UCSD-AML1 (cell line): ENCODE measurements at regions not wholly inside any gene's neighbourhood (a gene's known extent, or its start where the extent isn't known, plus 50 kb on each side); places are given as distances from the start of the nearest gene placed in this dataset.
"Not testable (repeated sequence)": the region's sequence is repeated elsewhere in the genome, so short reads cannot be mapped to it uniquely, and the experiment has no call there.

Source experiments
- DNase-seq: peaks from one replicate; lab custom pipeline; 2025; ENCODE audit not compliant: unreplicated experiment; lab: John Stamatoyannopoulos, UW

DNA sequence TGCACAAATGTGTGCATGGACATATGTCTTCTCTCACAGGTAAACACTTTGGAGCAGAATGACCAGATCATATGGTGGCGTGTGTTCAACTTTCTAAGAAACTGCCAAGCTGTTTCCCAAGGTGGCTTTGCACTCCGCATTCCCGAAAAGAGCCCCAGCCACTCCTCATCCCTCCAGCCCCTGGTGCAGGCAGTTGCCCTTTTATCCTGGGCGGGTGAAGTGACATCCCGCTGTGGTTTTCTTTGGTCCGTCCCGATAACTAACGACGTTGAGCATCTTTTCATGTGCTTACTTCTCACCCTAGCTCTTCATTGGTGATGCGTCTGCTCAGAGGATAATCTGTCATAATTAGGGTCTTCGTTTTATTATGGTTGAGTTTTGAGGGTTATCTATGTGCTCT is 612.5 kb downstream of the MATN1 start:
- DNase-seq, result no peak

- DNase-seq, result no peak
Observed at GRCh38 chr1:30109853-30110252, 613.5 kb downstream of the MATN1 start.

- peak; percentile 22 for DNase-seq
Observed at GRCh38 chr1:30108186-30108585, 615.2 kb downstream of the MATN1 start.

GRCh38 chr1:30106125-30106524 is 617.3 kb downstream of the MATN1 start:
- DNase-seq, result peak; percentile 40

DNA sequence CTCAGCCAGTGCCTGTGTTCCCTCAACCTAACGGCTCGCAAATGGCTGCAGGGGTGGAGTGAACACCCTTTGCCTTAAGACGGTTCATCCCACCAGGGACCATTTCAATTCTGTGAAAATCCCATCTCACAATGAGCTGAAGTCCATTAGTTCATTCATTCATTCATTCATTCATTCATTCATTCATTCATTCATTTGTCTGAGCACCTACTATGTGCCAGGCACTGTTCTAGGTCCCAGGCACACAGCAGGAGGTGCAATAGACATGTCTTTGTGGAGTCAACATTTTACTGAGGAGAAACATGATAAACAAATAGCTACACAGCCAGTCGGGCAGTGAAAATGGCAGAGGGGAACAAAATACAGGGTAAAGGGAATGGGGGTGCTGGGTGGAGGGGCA is 618.8 kb downstream of the MATN1 start:
- DNase-seq, result no peak

DNA sequence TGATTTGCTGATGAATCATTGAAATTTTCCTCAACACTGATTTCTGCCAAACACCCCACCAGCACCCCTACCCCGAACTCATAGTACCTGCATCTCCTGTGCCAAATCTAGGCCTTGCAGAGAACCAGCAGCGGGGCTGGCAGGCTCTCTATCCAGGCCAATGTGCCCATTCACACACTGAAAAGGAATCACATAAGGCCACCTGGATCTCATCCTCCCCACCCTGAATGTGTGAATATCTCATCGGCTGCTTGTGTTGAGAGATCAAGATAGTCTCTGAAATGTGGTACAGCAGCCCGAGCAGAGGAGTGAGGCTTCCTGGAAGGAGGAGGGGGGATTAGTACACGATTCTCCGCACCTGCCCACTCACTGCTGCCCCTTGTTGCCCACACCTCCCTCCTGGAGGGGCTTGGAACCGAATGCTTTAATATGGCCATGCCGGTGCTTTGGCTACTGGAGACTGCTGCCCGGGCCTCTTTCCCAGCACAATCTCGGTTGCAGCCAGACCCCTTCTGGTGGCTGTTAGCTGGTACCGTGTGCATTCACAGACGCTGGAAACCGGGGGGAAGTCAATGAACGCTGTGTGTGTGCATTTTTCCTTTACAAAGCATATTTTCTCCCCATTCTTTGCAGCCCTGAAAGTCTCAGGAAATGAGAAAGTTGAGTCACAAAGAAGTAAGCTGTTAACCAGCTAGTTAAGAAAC is 619.5 kb downstream of the MATN1 start:
- no peak for DNase-seq

- DNase-seq, result no peak
Observed at GRCh38 chr1:30102605-30103004, 620.8 kb downstream of the MATN1 start.

- no peak for DNase-seq
Observed at GRCh38 chr1:30101487-30102227, 621.7 kb downstream of the MATN1 start.

DNA sequence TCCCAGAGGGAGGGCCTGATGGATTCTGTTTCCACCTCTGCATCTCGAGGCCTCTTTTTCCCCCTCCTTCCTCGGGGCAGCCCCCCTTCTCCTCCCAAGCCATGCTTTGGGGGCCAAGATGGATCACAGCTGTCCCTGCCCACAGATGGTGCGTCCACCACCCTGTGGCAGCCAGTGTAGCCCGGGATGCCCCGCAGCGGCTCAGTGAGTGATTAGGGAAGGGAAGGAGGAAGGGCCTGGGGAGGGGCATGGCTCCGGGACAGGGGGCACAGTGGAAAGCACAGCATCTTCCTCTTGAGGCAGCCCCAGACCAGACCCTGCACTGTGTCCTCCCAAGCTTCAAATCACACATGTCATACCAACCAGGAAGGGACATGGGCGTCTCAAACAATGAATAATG is 622.4 kb downstream of the MATN1 start:
- no peak for DNase-seq

GRCh38 chr1:30100524-30100862 is 622.9 kb downstream of the MATN1 start:
- no peak for DNase-seq

DNA sequence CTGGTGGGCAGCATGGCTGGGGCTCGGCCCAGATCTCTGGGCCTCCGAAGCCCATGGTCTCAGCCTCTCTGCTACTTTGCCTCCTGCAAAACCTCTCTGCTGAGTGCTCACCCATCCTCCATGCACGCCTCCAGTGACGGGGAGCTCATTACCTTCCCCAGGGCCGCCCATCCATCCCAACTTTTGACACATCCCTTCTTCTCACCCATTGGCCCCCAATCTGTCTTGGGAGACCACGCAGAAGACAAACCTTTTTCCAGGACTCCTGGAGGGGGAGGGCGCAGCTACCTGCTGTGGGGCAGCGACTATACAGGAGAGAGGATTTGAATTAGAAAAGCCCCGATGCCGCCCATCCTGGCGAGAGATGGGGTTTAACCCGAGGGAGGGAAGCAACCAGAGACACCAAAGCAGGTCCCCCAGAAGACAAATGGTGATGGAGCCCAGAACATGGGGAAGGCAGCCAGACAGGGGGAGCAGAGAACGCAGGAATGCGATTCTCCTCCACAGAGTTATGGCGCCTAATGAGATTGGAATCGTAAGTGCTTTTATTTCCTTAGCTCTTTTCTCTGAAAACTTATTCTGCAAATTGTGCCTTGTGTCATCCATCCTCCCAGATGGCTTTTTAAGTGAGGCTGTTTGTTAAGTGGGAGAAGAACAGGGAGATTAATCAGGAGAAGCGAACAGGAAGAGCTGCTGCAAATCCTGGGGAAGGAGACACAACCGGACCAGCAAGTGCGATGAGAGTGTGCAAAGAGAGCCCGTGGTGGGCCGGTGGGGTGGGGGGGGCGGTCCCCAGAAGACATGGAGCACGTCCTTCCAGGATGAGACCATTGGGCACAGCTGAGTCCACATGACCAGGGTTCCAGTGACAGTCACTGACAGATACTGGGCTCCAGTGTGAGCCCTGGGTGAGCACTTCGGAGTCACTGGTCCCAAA is 623.5 kb downstream of the MATN1 start:
- no peak for DNase-seq

DNA sequence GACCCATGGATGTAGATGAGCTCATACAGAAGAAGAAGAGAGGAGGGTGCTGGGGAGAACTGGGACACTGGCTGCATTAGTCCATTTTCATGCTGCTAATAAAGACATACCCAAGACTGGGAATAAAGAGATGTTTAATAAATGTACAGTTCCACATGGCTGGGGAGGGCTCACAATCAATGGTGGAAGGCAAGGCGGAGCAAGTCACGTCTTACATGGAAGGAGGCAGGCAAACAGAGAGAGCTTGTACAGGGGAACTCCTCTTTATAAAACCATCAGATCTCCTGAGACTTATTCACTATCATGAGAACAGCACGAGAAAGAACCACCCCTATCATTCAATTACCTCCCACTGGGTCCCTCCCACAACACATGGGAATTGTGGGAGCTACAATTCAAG is 625.5 kb downstream of the MATN1 start:
- DNase-seq, result not testable (repeated sequence)

DNA sequence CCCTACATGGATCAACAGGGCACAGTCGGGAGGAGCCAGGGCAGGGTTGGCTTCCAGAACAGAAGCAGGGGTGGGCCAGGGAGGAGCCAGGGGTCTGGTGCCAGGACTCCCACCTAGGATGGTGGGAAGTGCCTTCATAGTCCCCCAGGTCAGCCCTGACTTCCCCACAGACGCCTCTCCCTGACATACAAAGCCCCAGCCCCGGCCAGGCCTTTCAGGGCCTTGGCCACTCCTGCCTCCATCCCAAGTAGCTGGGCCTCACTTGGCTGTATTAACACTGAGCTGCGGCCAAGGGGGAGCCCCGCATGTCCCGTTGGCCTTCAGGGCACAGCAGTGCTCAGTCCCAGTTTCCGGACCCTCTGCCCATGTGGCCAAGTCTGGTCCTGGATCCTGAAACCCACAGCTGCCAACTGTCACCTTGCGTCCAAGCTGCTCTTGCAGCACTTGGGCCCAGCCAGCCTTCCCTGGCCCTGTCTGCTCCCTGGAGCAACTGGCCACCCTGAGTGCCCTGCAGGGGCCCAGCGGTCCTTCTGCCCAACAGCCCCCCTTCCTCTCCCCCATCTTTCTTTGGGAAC is 627.8 kb downstream of the MATN1 start:
- no peak for DNase-seq

- DNase-seq, result no peak
Observed at GRCh38 chr1:30095051-30095450, 628.3 kb downstream of the MATN1 start.

GRCh38 chr1:30092051-30092858 is 631.1 kb downstream of the MATN1 start:
- DNase-seq, result no peak

DNA sequence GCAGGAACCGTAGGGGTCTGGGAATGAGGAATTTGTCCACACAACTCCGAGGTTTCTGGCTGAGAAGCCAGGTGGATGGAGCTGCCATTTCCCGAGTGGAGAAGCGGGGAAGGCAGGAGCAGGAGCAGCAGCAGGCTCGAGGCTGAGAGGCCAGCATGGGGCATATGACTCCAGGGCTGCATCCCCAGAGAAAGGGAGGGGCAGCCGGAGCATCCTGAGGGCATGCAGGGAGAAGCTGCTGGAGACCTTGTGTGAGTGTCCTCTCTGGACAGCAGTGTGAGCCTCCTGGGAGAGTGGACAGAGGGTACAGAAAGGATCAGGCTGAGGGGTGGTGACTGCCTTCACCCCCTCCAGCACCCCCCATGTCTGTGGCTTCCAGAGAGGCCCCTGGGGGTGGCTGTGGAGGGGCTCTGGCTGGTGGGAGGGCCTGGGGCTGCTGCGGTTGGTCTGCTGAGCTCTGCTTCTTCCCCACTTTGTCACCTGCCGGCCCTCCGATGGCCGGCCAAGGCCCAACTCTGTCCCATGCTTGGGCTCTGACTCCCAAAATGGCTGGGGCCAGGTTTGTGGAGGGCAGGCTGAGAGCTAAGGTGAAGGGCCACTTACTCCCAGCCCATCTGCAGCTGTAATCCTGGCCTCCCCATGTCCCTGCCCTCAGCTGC is 633.1 kb downstream of the MATN1 start:
- no peak for DNase-seq

GRCh38 chr1:30089024-30089430 is 634.4 kb downstream of the MATN1 start:
- no peak for DNase-seq

- no peak for DNase-seq
Observed at GRCh38 chr1:30088594-30088993, 634.8 kb downstream of the MATN1 start.

DNA sequence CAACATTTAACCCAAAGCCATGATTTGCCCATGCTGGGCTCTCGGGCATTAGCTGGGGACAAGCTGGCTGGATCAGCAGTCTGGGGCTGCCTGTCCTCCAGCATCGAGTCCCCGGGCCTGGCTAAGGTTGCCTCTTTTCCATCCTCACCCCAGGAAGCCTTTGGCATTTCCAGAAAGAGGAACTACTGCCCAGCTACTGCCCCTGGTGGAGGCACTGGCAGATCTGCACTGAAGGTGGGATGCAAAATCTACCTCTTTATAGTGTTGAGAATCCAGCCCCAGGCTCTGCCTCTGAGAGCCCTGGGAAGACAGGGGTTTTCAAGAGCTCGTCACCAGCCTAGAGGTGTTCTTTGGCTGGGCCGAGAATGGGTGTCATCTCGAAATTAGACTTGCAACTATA is 635.9 kb downstream of the MATN1 start:
- DNase-seq, result peak; percentile 36
